Naive thymus-derived CD4-positive, alpha-beta T cell (primary cell): ENCODE measurements at regions not wholly inside any gene's neighbourhood (a gene's known extent, or its start where the extent isn't known, plus 50 kb on each side); places are given as distances from the start of the nearest gene placed in this dataset.

ENCODE experiments used
- ATAC-seq: fragments of 150-1000 bp; cut with Tn5 transposase; 2 replicates; pipeline ENCODE4 v1.10.0; 2021; ENCODE audit warnings: mild to moderate bottlenecking, moderate library complexity
- CTCF ChIA-PET: fragments of 350-600 bp; sonication (Branson Sonifier 250); formaldehyde crosslinking; loops from one replicate; lab custom pipeline; 2021; ENCODE audit warnings: antibody characterized with exemption; lab: Charles Lee
- POLR2A ChIA-PET: fragments of 350-600 bp; sonication (Branson Sonifier 250); formaldehyde crosslinking; loops from one replicate; lab custom pipeline; 2021; ENCODE audit warnings: antibody characterized with exemption, inconsistent platforms; lab: Charles Lee
- DNase-seq, 9 donors: peaks; one replicate each; pipeline versions ENCODE4 v3.0.0 to v3.0.0-alpha.2; 2020 to 2022; ENCODE audit warnings: mixed read lengths in 1 of 9
- H3K27ac ChIP-seq: one replicate; pipeline ENCODE4 v1.7.0; 2013; ENCODE audit warnings: mild to moderate bottlenecking, low read depth, low read length, moderate library complexity
- H3K27me3 ChIP-seq, 2 donors: one replicate each; pipeline ENCODE4 v1.7.0; 2013; ENCODE audit warnings: low read length in 2 of 2, mild to moderate bottlenecking in 2 of 2, moderate library complexity in 2 of 2; ENCODE audit not compliant: control insufficient read depth in 2 of 2, insufficient read depth in 2 of 2
- H3K36me3 ChIP-seq, 3 experiments: 1 replicate in 2 of 3; 2 replicates in 1 of 3; pipeline ENCODE4 v1.7.0; 2013; ENCODE audit warnings: low read length in 3 of 3, mild to moderate bottlenecking in 3 of 3, moderate library complexity in 1 of 3; ENCODE audit not compliant: insufficient read depth in 3 of 3, control insufficient read depth in 2 of 3
- H3K4me1 ChIP-seq, 2 donors: one replicate each; pipeline ENCODE4 v1.7.0; 2013; ENCODE audit warnings: low read length in 2 of 2, mild to moderate bottlenecking in 2 of 2, moderate library complexity in 1 of 2; ENCODE audit not compliant: control insufficient read depth in 2 of 2, insufficient read depth in 2 of 2
- H3K4me3 ChIP-seq: 2 replicates; pipeline ENCODE4 v1.7.0; 2013; ENCODE audit warnings: mild to moderate bottlenecking, low read length
- H3K9me3 ChIP-seq, 3 experiments: 1 replicate in 2 of 3; 2 replicates in 1 of 3; pipeline ENCODE4 v1.7.0; 2013; ENCODE audit warnings: low read length in 3 of 3; ENCODE audit not compliant: control insufficient read depth in 2 of 3
- H3K27ac Mint-ChIP-seq, 9 donors: one replicate each; pipeline ENCODE4 v1.8.0; 2020 to 2022; ENCODE audit warnings: mixed read lengths in 9 of 9, mild to moderate bottlenecking in 8 of 9, moderate library complexity in 5 of 9, inconsistent platforms in 2 of 9
- H3K27me3 Mint-ChIP-seq, 5 donors: one replicate each; pipeline ENCODE4 v1.8.0; 2021 to 2022; ENCODE audit warnings: mixed read lengths in 5 of 5, mild to moderate bottlenecking in 1 of 5
- H3K36me3 Mint-ChIP-seq, 5 donors: one replicate each; pipeline ENCODE4 v1.8.0; 2020 to 2022; ENCODE audit warnings: mixed read lengths in 5 of 5, mild to moderate bottlenecking in 3 of 5, inconsistent platforms in 1 of 5
- H3K4me1 Mint-ChIP-seq, 7 donors: one replicate each; pipeline ENCODE4 v1.8.0; 2020 to 2022; ENCODE audit warnings: mixed read lengths in 7 of 7, mild to moderate bottlenecking in 3 of 7, inconsistent platforms in 1 of 7
- H3K4me3 Mint-ChIP-seq, 10 donors: one replicate each; pipeline ENCODE4 v1.8.0; 2020 to 2022; ENCODE audit warnings: mild to moderate bottlenecking in 10 of 10, mixed read lengths in 10 of 10, moderate library complexity in 6 of 10, inconsistent platforms in 2 of 10
- H3K9me3 Mint-ChIP-seq, 11 donors: one replicate each; pipeline ENCODE4 v1.8.0; 2020 to 2022; ENCODE audit warnings: mixed read lengths in 11 of 11, mild to moderate bottlenecking in 4 of 11, inconsistent platforms in 1 of 11, moderate library complexity in 1 of 11
- intact Hi-C, 2 donors: fragments of 100-400 bp; cut with micrococcal nuclease; formaldehyde crosslinking; loops; one replicate each; pipeline ENCODE4 v1.15.1; 2023

DNA sequence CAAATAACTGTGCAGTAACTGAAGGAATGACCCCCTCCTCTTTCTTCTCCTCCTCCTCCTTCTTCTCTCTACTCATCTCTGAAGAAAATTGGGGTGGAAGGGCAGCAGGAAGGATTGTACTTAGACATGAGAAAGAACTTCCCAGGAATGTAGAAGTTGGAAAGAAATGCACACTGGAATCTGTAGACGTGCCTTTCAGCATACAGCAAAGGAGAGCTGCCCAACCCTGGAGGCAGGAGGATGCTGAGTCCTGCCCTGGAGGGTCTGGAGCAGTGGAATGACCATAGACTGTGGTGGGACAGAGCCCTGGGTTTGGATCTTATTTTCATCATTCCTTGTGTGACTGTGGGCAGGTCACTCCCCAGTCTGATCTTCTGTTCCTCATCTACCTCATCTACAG lies 80.1 kb downstream of the PJA1 start:
- intact Hi-C loops, result no loop called here
- H3K4me3 ChIP-seq, result no peak overlapping the region
- no peaks in the 10 kb centered on the region for H3K36me3 Mint-ChIP-seq
- CTCF ChIA-PET, result no interaction called here
- no peak overlapping the region for H3K27ac Mint-ChIP-seq
- no peaks in the 10 kb centered on the region for H3K9me3 Mint-ChIP-seq
- POLR2A ChIA-PET, result no interaction called here
- H3K4me1 Mint-ChIP-seq, result no peaks in the 10 kb centered on the region
- no peaks in the 10 kb centered on the region for H3K9me3 ChIP-seq
- DNase-seq, result no peak
- H3K27ac ChIP-seq, result no peak overlapping the region
- ATAC-seq, result no peak
- no peaks in the 10 kb centered on the region for H3K27me3 ChIP-seq
- H3K36me3 ChIP-seq, result no peaks in the 10 kb centered on the region
- H3K4me1 ChIP-seq, result no peaks in the 10 kb centered on the region
- no peak overlapping the region for H3K4me3 Mint-ChIP-seq
- no peaks in the 10 kb centered on the region for H3K27me3 Mint-ChIP-seq

DNA sequence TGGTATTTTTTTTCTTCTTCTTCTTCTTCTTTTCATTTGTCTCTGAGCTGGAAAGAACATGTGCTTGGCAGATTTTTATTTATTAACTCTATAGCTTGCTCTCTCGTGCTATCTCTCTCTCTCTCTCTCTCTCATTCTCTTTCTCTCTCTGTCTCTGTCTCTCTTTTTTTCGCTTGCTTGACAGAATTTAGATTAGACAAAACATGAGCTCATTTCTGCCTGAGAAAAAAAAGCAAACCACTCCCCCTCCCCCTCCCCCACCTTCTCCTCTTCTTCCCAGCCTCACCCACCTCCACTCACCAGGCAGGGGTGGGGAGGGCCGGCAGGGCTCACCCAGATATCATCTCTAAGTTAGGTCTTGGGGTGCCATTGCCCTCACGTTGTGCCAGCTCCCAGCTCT lies 81.5 kb downstream of the PJA1 start:
- Histone ChIP-seq H3K27ac (no peak overlapping the region), H3K27me3 (no peaks in the 10 kb centered on the region), H3K9me3 (no peaks in the 10 kb centered on the region), H3K36me3 (no peaks in the 10 kb centered on the region), H3K4me3 (no peak overlapping the region), H3K4me1 (no peaks in the 10 kb centered on the region)
- ATAC-seq, result no peak
- H3K9me3 Mint-ChIP-seq, result no peaks in the 10 kb centered on the region
- intact Hi-C loops, result no loop called here
- CTCF ChIA-PET, result no interaction called here
- POLR2A ChIA-PET, result no interaction called here
- no peaks in the 10 kb centered on the region for H3K36me3 Mint-ChIP-seq
- H3K27me3 Mint-ChIP-seq, result no peaks in the 10 kb centered on the region
- H3K4me1 Mint-ChIP-seq, result no peaks in the 10 kb centered on the region
- no peak overlapping the region for H3K27ac Mint-ChIP-seq
- H3K4me3 Mint-ChIP-seq, result no peak overlapping the region
- no peak for DNase-seq

DNA sequence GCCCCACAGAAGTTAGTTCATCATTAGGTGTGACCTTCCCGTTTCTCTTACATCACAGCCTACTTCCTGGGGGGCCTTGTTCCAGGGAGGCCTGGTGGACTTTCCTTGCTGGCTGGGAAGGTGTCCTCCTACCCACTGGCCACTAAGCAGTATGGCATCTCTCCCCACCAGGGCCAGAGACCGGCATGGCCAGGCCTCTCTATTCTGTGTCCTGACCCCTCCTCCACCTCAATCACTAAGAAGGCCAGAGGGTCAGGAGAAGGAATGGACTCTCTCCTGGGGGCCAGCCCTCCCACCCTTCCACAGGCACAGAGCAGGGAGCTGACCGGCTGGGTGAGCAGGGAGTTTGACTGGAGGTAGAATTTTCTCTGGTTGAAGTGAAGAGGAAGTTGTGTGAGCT lies 81.9 kb downstream of the PJA1 start:
- POLR2A ChIA-PET, result no interaction called here

GRCh38 chrX:69082753-69083150 lies 82.5 kb downstream of the PJA1 start:
- no peak overlapping the region for H3K27ac ChIP-seq
- Mint-ChIP-seq H3K9me3 (no peaks in the 10 kb centered on the region), H3K36me3 (no peaks in the 10 kb centered on the region), H3K4me1 (no peaks in the 10 kb centered on the region), H3K27ac (no peak overlapping the region), H3K27me3 (no peaks in the 10 kb centered on the region), H3K4me3 (no peak overlapping the region)
- H3K36me3 ChIP-seq, result no peaks in the 10 kb centered on the region
- H3K4me1 ChIP-seq, result no peaks in the 10 kb centered on the region
- H3K4me3 ChIP-seq, result no peak overlapping the region
- POLR2A ChIA-PET, result no interaction called here
- ATAC-seq (no peak), DNase-seq (no peak)
- intact Hi-C loops, result no loop called here
- CTCF ChIA-PET, result no interaction called here
- H3K27me3 ChIP-seq, result no peaks in the 10 kb centered on the region
- no peaks in the 10 kb centered on the region for H3K9me3 ChIP-seq

More for the DNA sequence above, 81.9 kb downstream of the PJA1 start:
- H3K27ac Mint-ChIP-seq, result no peak overlapping the region
- no peaks in the 10 kb centered on the region for H3K9me3 ChIP-seq
- H3K36me3 Mint-ChIP-seq, result no peaks in the 10 kb centered on the region
- H3K36me3 ChIP-seq, result no peaks in the 10 kb centered on the region
- H3K27me3 ChIP-seq, result no peaks in the 10 kb centered on the region
- no peak overlapping the region for H3K4me3 ChIP-seq
- DNase-seq (no peak), ATAC-seq (no peak)
- no peaks in the 10 kb centered on the region for H3K27me3 Mint-ChIP-seq
- H3K4me1 Mint-ChIP-seq, result no peaks in the 10 kb centered on the region
- intact Hi-C loops, result no loop called here
- CTCF ChIA-PET, result interaction anchor here (0.5 kb wide), 1 partner anchor 16 kb away, joined by 3 read pairs; no protein-coding TSS in a partner anchor
- no peaks in the 10 kb centered on the region for H3K4me1 ChIP-seq
- H3K9me3 Mint-ChIP-seq, result no peaks in the 10 kb centered on the region
- no peak overlapping the region for H3K4me3 Mint-ChIP-seq
- H3K27ac ChIP-seq, result no peak overlapping the region

- Mint-ChIP-seq H3K4me1 (no peaks in the 10 kb centered on the region), H3K27ac (no peak overlapping the region), H3K36me3 (no peaks in the 10 kb centered on the region), H3K4me3 (no peak overlapping the region), H3K9me3 (no peaks in the 10 kb centered on the region), H3K27me3 (no peaks in the 10 kb centered on the region)
- DNase-seq (no peak), ATAC-seq (no peak)
- ChIA-PET POLR2A (no interaction called here), CTCF (no interaction called here)
- H3K27me3 ChIP-seq, result no peaks in the 10 kb centered on the region
- H3K9me3 ChIP-seq, result no peaks in the 10 kb centered on the region
- no peak overlapping the region for H3K4me3 ChIP-seq
- H3K27ac ChIP-seq, result no peak overlapping the region
- H3K4me1 ChIP-seq, result no peaks in the 10 kb centered on the region
- no peaks in the 10 kb centered on the region for H3K36me3 ChIP-seq
- intact Hi-C loops, result no loop called here
Observed at GRCh38 chrX:69082055-69082752, 83.0 kb downstream of the PJA1 start.

GRCh38 chrX:69080855-69081465 lies 84.3 kb downstream of the PJA1 start:
- intact Hi-C loops, result no loop called here
- DNase-seq, result no peak
- no peaks in the 10 kb centered on the region for H3K4me1 ChIP-seq
- H3K27me3 Mint-ChIP-seq, result no peaks in the 10 kb centered on the region
- no peak overlapping the region for H3K27ac Mint-ChIP-seq
- H3K4me3 Mint-ChIP-seq, result no peak overlapping the region
- no peak overlapping the region for H3K4me3 ChIP-seq
- no peak overlapping the region for H3K27ac ChIP-seq
- POLR2A ChIA-PET, result no interaction called here
- CTCF ChIA-PET, result no interaction called here
- no peaks in the 10 kb centered on the region for H3K9me3 ChIP-seq
- H3K27me3 ChIP-seq, result no peaks in the 10 kb centered on the region
- H3K4me1 Mint-ChIP-seq, result peaks cover 0 to under 1% (median 0%) of the 10 kb centered on the region in 7 donors
- H3K9me3 Mint-ChIP-seq, result peaks cover 0 to under 1% (median 0%) of the 10 kb centered on the region in 11 donors
- no peak for ATAC-seq
- no peaks in the 10 kb centered on the region for H3K36me3 Mint-ChIP-seq
- no peaks in the 10 kb centered on the region for H3K36me3 ChIP-seq

DNA sequence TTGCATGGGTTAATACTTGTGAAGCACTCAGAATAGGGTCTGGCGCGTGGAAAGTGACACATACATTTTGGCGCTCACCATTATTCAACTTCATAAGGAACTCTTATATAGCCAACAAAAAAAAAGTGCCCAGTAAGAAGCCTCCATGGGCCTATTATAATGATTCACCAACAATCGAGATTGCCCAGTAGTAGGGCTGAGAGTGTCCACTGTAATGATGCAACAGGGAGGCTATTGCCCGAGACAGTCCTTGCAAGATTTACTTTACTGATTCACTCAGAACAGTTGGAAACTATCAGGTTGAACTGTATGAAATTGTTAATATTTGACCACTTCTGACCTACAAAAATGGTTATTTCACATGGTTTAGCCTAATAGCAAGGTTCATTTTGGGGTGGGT lies 86.0 kb downstream of the PJA1 start:
- CTCF ChIA-PET, result no interaction called here
- POLR2A ChIA-PET, result no interaction called here
- DNase-seq (no peak), ATAC-seq (no peak)
- Histone ChIP-seq H3K4me1 (no peaks in the 10 kb centered on the region), H3K4me3 (no peak overlapping the region), H3K9me3 (no peaks in the 10 kb centered on the region), H3K27me3 (no peaks in the 10 kb centered on the region), H3K36me3 (no peaks in the 10 kb centered on the region), H3K27ac (no peak overlapping the region)
- Mint-ChIP-seq H3K9me3 (peaks cover 0 to 2% (median 0%) of the 10 kb centered on the region in 11 donors), H3K4me1 (peaks cover 0 to 2% (median 0%) of the 10 kb centered on the region in 7 donors), H3K27me3 (no peaks in the 10 kb centered on the region), H3K36me3 (no peaks in the 10 kb centered on the region), H3K27ac (no peak overlapping the region), H3K4me3 (no peak overlapping the region)
- intact Hi-C loops, result no loop called here
